ENCODE measurements at regions not wholly inside any gene's neighbourhood (a gene's known extent, or its start where the extent isn't known, plus 50 kb on each side); places are given as distances from the start of the nearest gene placed in this dataset.
A peak's percentile ranks its signal among the peaks of the same experiment; 100 is the strongest.

DNA sequence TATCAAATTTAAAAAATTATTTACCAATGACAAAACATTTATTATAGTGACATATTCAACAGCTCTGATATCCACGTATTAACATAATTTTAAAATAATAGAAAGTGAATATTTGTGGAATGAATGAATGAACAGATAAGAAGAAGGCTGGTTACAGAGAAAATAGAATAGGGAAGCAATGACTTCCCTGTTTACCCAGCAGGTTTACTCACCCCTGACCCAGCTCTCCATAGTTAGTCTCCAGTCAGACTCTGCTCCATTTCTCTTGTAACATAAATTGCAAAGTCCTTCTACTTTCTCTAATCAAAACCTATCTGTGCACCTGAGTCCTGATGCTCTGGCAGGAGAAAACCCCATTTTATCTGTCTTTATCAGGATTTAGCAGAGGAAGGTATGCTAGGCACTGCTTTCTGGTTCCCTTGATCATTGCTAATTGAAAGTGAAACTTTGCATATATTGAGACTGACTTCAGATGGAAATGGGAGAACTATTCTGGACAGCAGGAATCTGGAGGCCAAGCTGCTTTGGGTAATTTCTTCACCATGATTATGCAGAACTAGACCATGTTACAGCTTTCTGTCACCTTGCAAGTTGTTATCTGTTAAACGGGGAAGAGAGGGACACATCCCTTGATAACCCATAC, 363.0 kb downstream of the FAT4 start:
- no peak for DNase-seq (ENCODE audit: extremely low read depth, low read depth, low spot score)

GRCh38 chr4:125679989-125680388, 365.2 kb downstream of the FAT4 start:
- DNase-seq (ENCODE audit: extremely low read depth, low read depth, low spot score): no peak

GRCh38 chr4:125681240-125681639, 366.5 kb downstream of the FAT4 start:
- DNase-seq (ENCODE audit: extremely low read depth, low read depth, low spot score): no peak

- no peak for DNase-seq (ENCODE audit: extremely low read depth, low read depth, low spot score)
Measured at GRCh38 chr4:125682730-125683129, 368.0 kb downstream of the FAT4 start.

GRCh38 chr4:125688841-125689240, 374.1 kb downstream of the FAT4 start:
- no peak for DNase-seq (ENCODE audit: extremely low read depth, low read depth, low spot score)

DNA sequence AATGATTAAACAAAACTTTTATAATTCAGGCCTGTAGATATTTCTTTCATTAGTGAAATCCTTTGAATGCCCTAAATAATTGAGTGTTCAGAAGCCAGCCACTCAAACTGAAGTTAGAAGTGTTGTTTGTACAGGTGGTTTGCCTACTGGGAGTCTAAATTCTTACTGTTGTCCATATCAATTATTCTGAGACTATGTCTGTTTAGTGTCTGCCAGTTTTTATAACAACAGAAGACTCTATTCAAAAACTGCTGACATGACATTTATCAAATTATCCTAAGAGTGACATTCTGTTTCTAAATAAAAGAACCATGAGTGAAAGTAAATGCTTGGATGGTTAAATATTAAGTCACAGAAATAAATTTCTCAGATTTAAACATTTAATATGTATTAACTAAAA, 375.1 kb downstream of the FAT4 start:
- DNase-seq (ENCODE audit: extremely low read depth, low read depth, low spot score): no peak

- no peak for DNase-seq (ENCODE audit: extremely low read depth, low read depth, low spot score)
Measured at GRCh38 chr4:125693228-125693627, 378.5 kb downstream of the FAT4 start.

DNA sequence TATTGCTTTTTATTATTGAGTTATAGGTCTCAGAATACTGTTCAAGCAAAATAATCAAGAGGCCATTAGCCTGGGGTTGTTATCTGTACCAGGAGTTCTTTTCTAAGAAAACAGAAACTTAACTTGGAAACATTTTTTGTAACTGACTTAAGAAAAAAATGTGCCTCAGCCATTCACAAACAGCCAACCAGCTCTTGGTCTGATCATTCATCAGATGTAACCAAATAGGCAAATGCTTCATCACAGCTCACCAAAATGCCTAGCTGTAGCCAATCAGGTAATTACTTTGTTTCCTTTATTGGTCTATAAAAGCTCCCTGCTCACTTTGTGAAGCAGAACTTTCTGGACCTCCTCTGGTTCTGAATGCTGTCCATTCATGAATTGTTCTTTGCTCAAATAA, 387.7 kb downstream of the FAT4 start:
- DNase-seq (ENCODE audit: extremely low read depth, low read depth, low spot score): no peak

- peak; percentile 34 for DNase-seq (ENCODE audit: extremely low read depth, low read depth, low spot score)
Measured at GRCh38 chr4:125703443-125703842, 388.7 kb downstream of the FAT4 start.

DNA sequence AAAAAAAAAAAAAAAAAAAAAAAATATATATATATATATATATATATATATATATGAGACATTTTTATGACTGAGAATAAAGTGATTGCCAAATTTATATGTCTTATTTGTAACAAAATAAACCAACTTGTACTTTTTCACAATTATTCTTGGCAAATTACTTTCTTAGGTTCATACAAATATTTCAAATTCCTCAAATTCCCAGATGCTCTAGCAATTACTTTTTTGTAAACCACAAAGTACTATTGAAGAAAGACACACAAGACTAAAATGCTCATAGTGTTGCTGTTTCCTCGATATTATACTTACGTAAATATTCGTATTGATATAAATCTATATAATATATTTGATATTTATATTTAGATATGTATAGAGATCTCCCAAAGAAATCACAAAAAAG, 390.0 kb downstream of the FAT4 start:
- no peak for DNase-seq (ENCODE audit: extremely low read depth, low read depth, low spot score)

GRCh38 chr4:125705681-125706080, 390.9 kb downstream of the FAT4 start:
- DNase-seq (ENCODE audit: extremely low read depth, low read depth, low spot score): no peak

GRCh38 chr4:125707397-125707796, 392.6 kb downstream of the FAT4 start:
- DNase-seq (ENCODE audit: extremely low read depth, low read depth, low spot score): no peak

- no peak for DNase-seq (ENCODE audit: extremely low read depth, low read depth, low spot score)
Measured at GRCh38 chr4:125710766-125711165, 396.0 kb downstream of the FAT4 start.

DNA sequence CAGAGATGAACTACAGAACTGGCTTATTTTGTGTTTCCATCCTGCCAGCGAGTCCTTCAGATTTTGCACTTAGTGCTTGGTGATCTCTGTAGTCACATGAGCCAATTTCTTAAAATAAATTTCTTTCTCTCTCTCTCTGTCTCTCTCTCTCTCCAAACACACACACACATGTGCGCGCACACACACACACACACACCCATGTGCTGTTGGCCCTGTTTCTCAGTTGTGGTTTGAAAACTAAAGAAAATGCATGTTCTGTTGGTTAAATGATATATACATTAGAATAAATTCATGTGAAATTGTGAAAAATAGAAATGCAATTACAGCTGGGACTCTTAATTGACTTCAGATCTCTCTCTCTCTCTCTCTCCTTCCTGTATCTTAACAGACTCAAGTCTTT, 399.3 kb downstream of the FAT4 start:
- DNase-seq (ENCODE audit: extremely low read depth, low read depth, low spot score): no peak

DNA sequence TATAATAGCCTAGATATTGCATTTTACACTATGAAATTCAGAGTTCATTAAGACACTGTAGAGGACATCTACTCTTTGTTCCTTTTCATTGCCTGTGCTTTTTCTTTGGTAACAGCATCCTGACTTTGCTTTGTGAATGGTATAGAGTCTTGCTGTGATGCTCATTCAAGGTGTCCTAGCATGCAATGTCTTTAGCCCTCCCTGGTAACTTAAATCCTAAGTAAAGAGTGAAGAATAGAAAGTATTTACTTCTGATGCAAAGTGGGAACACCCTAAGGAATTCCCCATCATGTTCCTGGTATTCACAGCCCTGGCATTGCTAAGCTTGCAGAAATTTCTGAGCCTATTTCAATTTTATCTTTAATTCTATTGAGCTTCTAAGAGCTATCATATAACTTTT, 400.1 kb downstream of the FAT4 start:
- DNase-seq (ENCODE audit: extremely low read depth, low read depth, low spot score): no peak

- no peak for DNase-seq (ENCODE audit: extremely low read depth, low read depth, low spot score)
Measured at GRCh38 chr4:125719987-125720386, 405.2 kb downstream of the FAT4 start.

DNA sequence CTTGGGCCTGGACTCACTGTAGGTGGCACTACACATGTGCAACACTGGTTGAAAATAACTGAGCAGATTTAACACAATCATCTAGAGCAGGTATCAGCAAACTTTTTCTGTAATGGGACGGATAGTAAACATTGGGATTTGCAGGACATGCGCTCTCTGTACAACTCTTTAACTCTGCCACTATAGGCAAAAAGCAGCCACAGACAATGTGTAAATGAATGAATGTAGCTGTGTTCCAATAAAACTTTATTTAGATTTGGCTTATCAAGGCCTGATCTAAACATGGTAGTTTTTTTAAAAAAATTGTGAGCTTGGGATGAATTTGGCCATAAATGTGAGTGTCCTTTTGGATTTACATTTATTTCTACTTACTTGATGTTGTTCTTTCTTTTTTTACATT, 407.3 kb downstream of the FAT4 start:
- no peak for DNase-seq (ENCODE audit: extremely low read depth, low read depth, low spot score)

GRCh38 chr4:125725957-125726525, 411.3 kb downstream of the FAT4 start:
- no peak for DNase-seq (ENCODE audit: extremely low read depth, low read depth, low spot score)

GRCh38 chr4:125727931-125728330, 413.2 kb downstream of the FAT4 start:
- DNase-seq (ENCODE audit: extremely low read depth, low read depth, low spot score): no peak

DNA sequence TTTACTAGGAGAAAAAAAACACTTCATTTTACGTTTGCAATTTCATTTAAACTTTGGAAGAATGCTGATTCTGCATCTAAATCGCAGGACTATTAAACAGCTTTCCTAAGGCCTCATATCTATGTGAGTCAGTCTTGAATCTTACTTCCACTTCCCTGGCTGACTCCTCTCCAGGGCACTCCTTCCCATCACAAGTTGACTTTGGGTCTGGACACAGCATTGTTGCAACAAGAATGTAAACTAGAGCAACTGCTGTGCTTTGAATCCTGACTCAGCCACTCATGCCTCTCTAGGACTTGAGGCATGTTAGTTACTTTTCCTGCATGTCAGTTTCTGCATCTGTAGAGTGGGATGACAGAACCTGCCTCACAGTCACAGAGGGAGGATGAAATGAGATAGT, 413.8 kb downstream of the FAT4 start:
- no peak for DNase-seq (ENCODE audit: extremely low read depth, low read depth, low spot score)

DNA sequence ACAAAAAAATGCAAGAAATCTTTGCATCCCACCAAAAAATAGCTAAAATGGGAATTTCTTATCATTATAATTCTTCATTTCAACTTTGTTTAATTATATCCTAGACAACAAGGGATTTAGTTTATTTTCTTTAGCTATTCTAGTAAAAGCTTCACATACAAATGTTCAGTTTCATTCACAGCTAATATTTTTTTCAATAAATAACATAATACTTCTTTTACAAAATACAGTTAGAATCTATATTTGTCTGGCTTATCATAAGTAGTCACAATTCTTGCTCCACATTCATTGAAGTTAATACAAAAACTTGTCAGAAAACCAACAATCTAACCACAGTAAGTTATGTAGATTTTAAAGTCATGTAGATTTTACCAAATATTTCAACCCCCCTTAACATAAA, 414.4 kb downstream of the FAT4 start:
- DNase-seq (ENCODE audit: extremely low read depth, low read depth, low spot score): no peak

DNA sequence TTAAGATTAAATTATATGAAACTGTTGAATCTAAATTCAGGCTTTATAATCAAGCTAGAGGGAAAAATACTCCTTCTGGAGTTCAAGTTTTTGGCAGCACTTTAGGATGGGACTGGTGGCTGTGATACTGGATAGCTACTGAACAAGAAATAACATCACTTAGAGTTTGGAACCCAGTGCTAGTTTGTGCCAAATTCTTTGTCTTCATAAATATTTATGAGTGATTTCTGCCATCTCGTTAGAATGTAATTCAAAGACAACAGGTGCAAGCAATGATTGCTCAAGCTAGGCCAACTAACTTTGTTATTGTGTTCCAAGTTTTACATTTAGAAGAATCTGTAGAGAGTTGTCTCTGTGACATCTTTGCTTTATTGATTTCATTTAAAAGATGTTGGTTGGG, 417.9 kb downstream of the FAT4 start:
- no peak for DNase-seq (ENCODE audit: extremely low read depth, low read depth, low spot score)

DNA sequence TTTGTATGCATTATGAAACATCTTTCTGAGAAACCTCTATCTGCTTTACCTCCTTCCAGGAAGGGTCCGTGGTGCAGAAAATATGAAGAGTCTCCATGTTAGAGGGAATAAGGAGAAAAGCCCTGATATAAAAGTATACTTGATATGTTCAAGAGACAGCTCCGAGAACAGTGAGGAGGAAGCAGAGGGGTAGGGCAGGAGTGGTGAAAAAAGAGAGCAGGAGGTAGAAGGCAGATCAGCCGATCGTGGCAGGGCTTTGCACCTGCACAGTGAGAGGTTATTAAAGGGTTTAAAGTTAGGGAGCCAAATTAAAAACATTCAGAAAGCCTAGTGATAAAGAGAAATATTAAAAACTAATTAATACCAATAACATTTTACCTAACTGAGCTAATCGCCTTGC, 419.7 kb downstream of the FAT4 start:
- no peak for DNase-seq (ENCODE audit: extremely low read depth, low read depth, low spot score)
